ENCODE measurements at regions not wholly inside any gene's neighbourhood (a gene's known extent, or its start where the extent isn't known, plus 50 kb on each side); places are given as distances from the start of the nearest gene placed in this dataset.
"Not testable (repeated sequence)": the region's sequence is repeated elsewhere in the genome, so short reads cannot be mapped to it uniquely, and the experiment has no call there.

- DNase-seq (ENCODE audit: low spot score): peak; percentile 93
Measured at GRCh38 chr13:74287724-74288169, 153.5 kb upstream of the KLF12 start.

GRCh38 chr13:74280795-74281490, 146.7 kb upstream of the KLF12 start:
- DNase-seq (ENCODE audit: low spot score): no peak

- no peak for DNase-seq (ENCODE audit: low spot score)
Measured at GRCh38 chr13:74280093-74280794, 146.0 kb upstream of the KLF12 start.

GRCh38 chr13:74278901-74279300, 144.7 kb upstream of the KLF12 start:
- DNase-seq (ENCODE audit: low spot score): no peak

GRCh38 chr13:74274916-74275315, 140.7 kb upstream of the KLF12 start:
- DNase-seq (ENCODE audit: low spot score): no peak

- DNase-seq (ENCODE audit: low spot score): no peak
Measured at GRCh38 chr13:74273581-74273980, 139.4 kb upstream of the KLF12 start.

DNA sequence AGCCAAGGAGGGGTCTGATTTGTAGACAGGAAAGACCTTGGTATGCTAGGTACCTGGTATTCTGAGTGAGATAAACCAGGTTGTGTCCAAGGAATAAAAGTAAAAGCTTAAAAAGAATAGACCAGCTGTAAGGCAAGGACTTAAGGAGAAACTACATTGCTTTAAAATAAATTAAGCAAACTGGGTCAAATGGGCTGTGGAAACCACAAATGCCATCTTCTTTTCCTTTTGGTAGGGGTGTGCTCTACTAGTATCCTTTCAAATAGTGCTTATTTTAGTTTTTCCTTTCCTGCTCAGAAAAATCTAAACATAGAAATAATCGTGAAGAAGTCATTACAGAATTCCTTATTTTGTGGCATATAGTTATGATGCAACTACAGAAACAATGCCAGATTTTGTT, 138.6 kb upstream of the KLF12 start:
- DNase-seq (ENCODE audit: low spot score): no peak

GRCh38 chr13:74270018-74270417, 135.8 kb upstream of the KLF12 start:
- DNase-seq (ENCODE audit: low spot score): no peak

GRCh38 chr13:74266861-74267260, 132.7 kb upstream of the KLF12 start:
- no peak for DNase-seq (ENCODE audit: low spot score)

- DNase-seq (ENCODE audit: low spot score): no peak
Measured at GRCh38 chr13:74266309-74266708, 132.1 kb upstream of the KLF12 start.

- no peak for DNase-seq (ENCODE audit: low spot score)
Measured at GRCh38 chr13:74264333-74264732, 130.1 kb upstream of the KLF12 start.

DNA sequence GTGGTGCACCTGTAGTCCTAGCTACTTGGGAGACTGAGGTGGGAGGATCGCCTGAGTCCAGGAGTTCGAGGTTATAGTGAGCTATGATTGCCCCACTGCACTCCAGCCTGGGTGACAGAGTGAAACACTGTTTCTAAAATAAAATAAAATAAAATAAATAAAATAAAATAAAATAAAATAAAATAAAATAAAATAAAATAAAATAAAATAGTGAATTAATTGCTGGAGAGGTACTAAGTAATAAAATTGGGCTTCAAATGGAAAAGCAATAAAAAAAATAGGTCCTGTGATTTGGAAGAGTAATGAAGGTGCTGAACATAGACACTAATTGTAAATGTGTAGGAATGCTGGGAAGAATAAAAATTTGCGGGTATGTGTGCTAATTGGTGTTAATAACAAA, 126.2 kb upstream of the KLF12 start:
- DNase-seq (ENCODE audit: low spot score): not testable (repeated sequence)

DNA sequence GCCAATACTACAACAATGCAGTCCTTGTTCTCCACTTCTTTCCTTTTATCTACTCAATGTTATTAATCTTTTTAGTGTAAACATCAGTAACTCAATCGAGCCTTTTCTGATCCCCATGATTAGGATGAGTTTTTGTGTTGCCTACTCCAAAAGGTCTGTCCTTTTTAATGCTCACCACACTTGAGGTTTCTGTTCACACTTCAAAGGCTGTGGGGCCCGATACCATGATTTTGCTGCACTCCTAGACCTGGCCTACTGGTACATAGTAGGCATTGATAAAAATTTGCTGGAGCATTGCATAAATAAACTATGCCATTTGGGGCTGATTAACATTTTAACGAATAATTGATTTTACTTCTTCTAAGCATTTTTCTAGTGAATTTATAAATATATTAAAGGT, 125.4 kb upstream of the KLF12 start:
- no peak for DNase-seq (ENCODE audit: low spot score)

- DNase-seq (ENCODE audit: low spot score): no peak
Measured at GRCh38 chr13:74258961-74259360, 124.8 kb upstream of the KLF12 start.

DNA sequence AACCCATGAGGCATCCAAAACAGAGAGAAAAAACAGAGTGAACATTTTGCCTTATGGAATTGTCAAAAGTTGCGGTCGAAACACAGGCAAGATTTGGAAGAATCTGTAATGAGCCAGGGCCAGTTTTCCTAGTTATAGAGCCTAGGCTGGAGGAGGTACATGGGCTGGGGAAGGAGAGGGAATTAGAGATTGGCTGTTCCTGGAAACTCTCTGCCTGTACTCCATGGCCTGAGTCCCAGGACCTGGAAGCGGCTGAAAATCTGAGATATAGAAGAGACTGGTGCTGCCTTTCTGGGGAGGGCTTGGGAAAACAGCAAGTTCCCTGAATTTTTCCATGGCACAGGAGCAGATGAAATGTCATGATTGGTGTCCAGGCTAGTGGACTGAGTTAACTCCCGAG, 122.8 kb upstream of the KLF12 start:
- no peak for DNase-seq (ENCODE audit: low spot score)

GRCh38 chr13:74253161-74253560, 119.0 kb upstream of the KLF12 start:
- no peak for DNase-seq (ENCODE audit: low spot score)

DNA sequence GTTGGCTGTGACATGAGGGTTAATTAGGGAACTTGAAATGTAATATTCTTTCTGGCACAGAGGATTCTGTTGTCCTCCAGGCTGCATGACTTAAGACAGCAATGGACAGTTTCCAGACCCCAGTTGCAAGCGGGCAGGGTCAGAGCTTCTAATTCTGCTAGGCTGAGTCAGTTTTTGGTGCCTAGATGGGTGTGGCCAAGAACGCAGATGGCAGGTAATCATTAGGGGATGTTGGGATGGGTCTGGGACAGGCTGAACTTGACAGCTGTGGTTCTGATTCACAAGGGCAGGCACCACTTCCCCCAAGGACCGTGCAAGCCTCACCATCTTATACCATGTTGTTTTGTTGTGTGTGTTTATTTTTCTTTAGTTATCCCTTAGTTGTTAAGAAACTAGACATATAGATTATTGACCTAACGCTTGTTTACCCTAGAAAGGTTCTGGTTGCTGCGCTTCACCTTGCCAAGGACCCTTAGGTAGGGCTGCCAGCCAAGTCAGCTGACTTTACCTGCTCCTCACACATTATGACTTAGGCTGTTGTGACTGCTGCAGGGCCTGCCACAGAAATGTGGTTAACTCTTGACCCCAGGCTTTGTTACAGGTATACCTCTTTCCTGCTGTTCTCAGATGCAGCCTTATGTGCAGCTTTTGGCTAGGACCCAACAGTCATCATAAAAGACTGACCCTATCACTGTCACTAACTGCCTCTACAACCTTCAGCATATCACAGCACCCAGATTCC, 117.7 kb upstream of the KLF12 start:
- DNase-seq (ENCODE audit: low spot score): no peak

DNA sequence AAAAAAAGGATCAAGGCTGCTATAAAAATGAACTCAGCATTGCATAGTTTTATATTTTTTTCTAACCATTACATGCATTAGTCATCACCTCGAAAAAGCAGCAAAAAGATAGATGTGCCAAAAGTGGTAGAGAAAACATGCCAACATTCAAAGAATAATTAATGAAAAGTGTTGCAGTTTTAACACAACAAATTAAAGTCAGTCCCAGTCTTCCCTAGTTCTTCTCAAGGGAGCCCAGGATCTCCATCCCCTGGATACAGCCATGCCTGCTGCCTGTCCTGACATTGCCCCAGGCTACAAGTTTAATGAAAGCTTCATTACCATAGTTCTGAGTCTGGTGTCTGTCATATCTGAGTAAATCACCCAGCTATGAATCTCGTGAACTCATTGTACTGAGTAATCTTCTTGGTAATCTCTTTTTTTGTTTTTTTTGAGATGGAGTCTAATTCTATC, 116.6 kb upstream of the KLF12 start:
- DNase-seq (ENCODE audit: low spot score): no peak

GRCh38 chr13:74248477-74248876, 114.3 kb upstream of the KLF12 start:
- DNase-seq (ENCODE audit: low spot score): no peak

DNA sequence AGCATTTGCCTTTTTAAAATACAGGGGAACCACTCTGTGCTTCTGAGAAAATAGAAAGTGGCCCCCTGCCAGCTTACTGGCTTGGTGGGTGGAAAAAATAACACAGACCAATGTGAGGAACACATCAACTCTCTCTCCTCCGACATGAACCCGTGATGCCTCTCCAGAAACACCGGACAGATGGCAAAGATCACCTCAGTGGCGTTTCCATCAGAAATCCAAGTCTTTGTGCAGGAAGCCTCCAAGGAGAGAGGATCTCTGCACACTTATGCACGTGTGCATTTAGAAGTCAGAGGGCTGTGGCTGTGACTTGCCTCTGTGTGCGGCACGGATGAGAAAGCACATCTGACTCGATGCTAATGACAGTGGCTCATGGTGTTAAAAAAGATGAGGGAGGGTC, 112.3 kb upstream of the KLF12 start:
- no peak for DNase-seq (ENCODE audit: low spot score)

- DNase-seq (ENCODE audit: low spot score): peak; percentile 53
Measured at GRCh38 chr13:74243637-74244526, 109.7 kb upstream of the KLF12 start.

DNA sequence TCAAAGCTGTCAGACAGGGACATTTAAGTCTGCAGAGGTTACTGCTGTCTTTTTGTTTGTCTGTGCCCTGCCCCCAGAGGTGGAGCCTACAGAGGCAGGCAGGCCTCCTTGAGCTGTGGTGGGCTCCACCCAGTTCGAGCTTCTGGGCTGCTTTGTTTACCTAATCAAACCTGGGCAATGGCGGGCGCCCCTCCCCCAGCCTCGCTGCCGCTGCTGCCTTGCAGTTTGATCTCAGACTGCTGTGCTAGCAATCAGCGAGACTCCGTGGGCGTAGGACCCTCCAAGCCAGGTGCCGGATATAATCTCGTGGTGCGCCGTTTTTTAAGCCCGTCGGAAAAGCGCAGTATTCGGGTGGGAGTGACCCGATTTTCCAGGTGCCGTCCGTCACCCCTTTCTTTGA, 107.1 kb upstream of the KLF12 start:
- DNase-seq (ENCODE audit: low spot score): not testable (repeated sequence)
